NB4 (cell line): ENCODE measurements at regions not wholly inside any gene's neighbourhood (a gene's known extent, or its start where the extent isn't known, plus 50 kb on each side); places are given as distances from the start of the nearest gene placed in this dataset.

ENCODE experiments used
- MYC ChIP-seq: IDR thresholded peaks from 2 replicates; pipeline ENCODE4 v1.6.1; 2011; ENCODE audit warnings: low read depth, low read length
- POLR2A ChIP-seq: IDR thresholded peaks from 2 replicates; pipeline ENCODE4 v1.6.1; 2011; ENCODE audit warnings: mild to moderate bottlenecking; ENCODE audit not compliant: insufficient read length; ENCODE audit errors: extremely low read depth
- TF ChIP-seq, protein P1 (sequence below): IDR thresholded peaks from one replicate; pipeline ENCODE4 v1.5.1; 2012; ENCODE audit warnings: low read depth, low read length

- TF ChIP-seq, protein P1, sequence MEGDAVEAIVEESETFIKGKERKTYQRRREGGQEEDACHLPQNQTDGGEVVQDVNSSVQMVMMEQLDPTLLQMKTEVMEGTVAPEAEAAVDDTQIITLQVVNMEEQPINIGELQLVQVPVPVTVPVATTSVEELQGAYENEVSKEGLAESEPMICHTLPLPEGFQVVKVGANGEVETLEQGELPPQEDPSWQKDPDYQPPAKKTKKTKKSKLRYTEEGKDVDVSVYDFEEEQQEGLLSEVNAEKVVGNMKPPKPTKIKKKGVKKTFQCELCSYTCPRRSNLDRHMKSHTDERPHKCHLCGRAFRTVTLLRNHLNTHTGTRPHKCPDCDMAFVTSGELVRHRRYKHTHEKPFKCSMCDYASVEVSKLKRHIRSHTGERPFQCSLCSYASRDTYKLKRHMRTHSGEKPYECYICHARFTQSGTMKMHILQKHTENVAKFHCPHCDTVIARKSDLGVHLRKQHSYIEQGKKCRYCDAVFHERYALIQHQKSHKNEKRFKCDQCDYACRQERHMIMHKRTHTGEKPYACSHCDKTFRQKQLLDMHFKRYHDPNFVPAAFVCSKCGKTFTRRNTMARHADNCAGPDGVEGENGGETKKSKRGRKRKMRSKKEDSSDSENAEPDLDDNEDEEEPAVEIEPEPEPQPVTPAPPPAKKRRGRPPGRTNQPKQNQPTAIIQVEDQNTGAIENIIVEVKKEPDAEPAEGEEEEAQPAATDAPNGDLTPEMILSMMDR, result no peak
- TF ChIP-seq POLR2A (no peak), MYC (no peak)
These were observed 136.7 kb upstream of the CXCR4 start for GRCh38 chr2:136254681-136255080.
